ENCODE measurements at regions not wholly inside any gene's neighbourhood (a gene's known extent, or its start where the extent isn't known, plus 50 kb on each side); places are given as distances from the start of the nearest gene placed in this dataset.
A peak's percentile ranks its signal among the peaks of the same experiment; 100 is the strongest.

DNA sequence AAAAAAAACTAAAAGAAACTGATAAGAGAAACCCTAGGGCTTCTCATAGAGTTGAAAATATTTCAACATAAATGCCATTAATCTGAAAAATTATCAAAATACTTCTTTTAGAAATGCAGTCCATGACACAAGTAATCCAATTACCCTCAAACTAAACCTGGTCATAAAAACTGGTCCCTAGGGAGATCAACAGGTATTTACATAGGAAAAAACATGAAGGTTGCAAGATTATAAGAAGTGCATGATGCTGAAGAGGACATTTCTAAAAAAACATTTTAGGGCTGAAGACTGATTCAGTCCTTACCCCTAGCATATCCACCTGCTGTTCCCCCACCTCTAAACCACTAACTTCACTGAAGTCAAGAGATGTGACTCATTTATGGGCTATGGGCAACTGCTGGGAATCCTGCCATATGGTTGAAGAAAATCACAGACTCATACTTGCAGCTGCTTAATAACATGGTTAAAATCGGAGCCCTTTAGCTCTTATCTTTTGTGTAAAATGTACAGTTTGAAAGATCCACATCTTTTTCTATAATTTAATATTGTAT, 131.0 kb upstream of the RUNX1 start:
- Mint-ChIP-seq H3K27me3 (no peaks in the 10 kb centered on the region), H3K36me3 (peaks cover 12% of the 10 kb centered on the region), H3K4me1 (no peaks in the 10 kb centered on the region), H3K27ac (no peak overlapping the region), H3K9me3 (peaks cover 18% of the 10 kb centered on the region), H3K4me3 (no peak overlapping the region)
- POLR2A ChIA-PET: no interaction called here
- ATAC-seq (ENCODE audit: low read depth): no peak
- DNase-seq: no peak

- Mint-ChIP-seq H3K9me3 (peaks cover 15% of the 10 kb centered on the region), H3K27ac (no peak overlapping the region), H3K27me3 (no peaks in the 10 kb centered on the region), H3K4me1 (no peaks in the 10 kb centered on the region), H3K36me3 (peaks cover 10% of the 10 kb centered on the region), H3K4me3 (no peak overlapping the region)
- DNase-seq (no peak), ATAC-seq (ENCODE audit: low read depth) (no peak)
- POLR2A ChIA-PET: no interaction called here
Observed at GRCh38 chr21:35178827-35179226, 129.7 kb upstream of the RUNX1 start.

- H3K27ac Mint-ChIP-seq: no peak overlapping the region
Observed at GRCh38 chr21:35178098-35178497, 129.0 kb upstream of the RUNX1 start.

DNA sequence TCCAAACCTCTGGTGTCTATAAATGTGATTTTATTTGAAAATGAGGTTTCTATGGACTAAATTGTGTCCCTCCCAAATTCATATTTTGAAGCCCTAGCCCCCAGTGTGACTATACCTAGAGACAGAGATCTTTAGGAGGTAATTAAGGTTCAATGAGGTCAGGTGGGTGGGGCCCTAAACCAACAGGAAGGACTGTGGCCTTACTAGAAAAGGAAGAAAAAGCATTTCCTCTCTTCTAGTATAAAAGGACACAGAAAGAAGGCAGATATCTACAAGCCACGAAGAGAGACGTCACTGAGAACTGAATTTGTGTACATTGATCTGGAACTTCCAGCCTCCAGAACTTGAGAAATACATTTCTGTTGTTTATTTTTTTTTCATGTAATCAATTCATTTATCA, 123.1 kb upstream of the RUNX1 start:
- peak; percentile 91 for ATAC-seq (ENCODE audit: low read depth)
- H3K4me3 Mint-ChIP-seq: peak overlapping the region; percentile 39

More at GRCh38 chr21:35178098-35178497, 129.0 kb upstream of the RUNX1 start:
- POLR2A ChIA-PET: no interaction called here
- Mint-ChIP-seq H3K9me3 (peaks cover 17% of the 10 kb centered on the region), H3K27me3 (no peaks in the 10 kb centered on the region), H3K36me3 (peaks cover 17% of the 10 kb centered on the region), H3K4me3 (no peak overlapping the region), H3K4me1 (peaks cover 3% of the 10 kb centered on the region)
- ATAC-seq (ENCODE audit: low read depth) (no peak), DNase-seq (no peak)

GRCh38 chr21:35171385-35171784, 122.3 kb upstream of the RUNX1 start:
- Mint-ChIP-seq H3K4me1 (peaks cover 33% of the 10 kb centered on the region), H3K36me3 (peaks cover 13% of the 10 kb centered on the region), H3K9me3 (peaks cover 16% of the 10 kb centered on the region), H3K27me3 (peaks cover 2% of the 10 kb centered on the region), H3K4me3 (no peak overlapping the region), H3K27ac (peak overlapping the region; percentile 8)
- no peak for DNase-seq
- no peak for ATAC-seq (ENCODE audit: low read depth)
- POLR2A ChIA-PET: no interaction called here

More for the DNA sequence above, 123.1 kb upstream of the RUNX1 start:
- Mint-ChIP-seq H3K4me1 (peaks cover 33% of the 10 kb centered on the region), H3K36me3 (peaks cover 15% of the 10 kb centered on the region), H3K27me3 (no peaks in the 10 kb centered on the region), H3K27ac (peak overlapping the region; percentile 68), H3K9me3 (peaks cover 15% of the 10 kb centered on the region)
- POLR2A ChIA-PET: no interaction called here
- peak; percentile 30 for DNase-seq

GRCh38 chr21:35170818-35171217, 121.7 kb upstream of the RUNX1 start:
- POLR2A ChIA-PET: no interaction called here
- peak overlapping the region; percentile 32 for H3K27ac Mint-ChIP-seq
- H3K27me3 Mint-ChIP-seq: peaks cover 2% of the 10 kb centered on the region
- DNase-seq (no peak), ATAC-seq (ENCODE audit: low read depth) (no peak)
- no peak overlapping the region for H3K4me3 Mint-ChIP-seq
- H3K9me3 Mint-ChIP-seq: peaks cover 14% of the 10 kb centered on the region
- peaks cover 33% of the 10 kb centered on the region for H3K4me1 Mint-ChIP-seq
- peaks cover 13% of the 10 kb centered on the region for H3K36me3 Mint-ChIP-seq

DNA sequence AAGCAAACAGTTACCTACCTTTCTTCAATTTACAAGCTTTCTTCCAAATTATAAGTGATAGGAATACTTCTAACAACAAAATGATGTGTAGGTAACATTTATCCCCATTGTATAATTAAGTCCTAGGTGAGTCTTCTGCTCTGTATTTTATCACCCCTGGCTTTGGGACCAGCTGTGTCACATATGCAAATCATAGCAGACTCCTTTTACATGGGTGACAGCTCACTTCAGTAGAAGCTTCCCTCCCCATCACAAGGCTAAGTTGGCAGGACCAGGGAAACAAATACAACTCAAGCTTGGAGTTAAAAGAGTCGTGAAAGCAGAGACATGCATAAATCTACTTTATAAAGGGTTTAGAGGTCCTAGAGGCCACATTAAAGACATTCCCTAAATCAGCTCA, 121.1 kb upstream of the RUNX1 start:
- Mint-ChIP-seq H3K27ac (peak overlapping the region; percentile 32), H3K9me3 (peaks cover 18% of the 10 kb centered on the region), H3K27me3 (peaks cover 2% of the 10 kb centered on the region), H3K4me3 (no peak overlapping the region), H3K36me3 (peaks cover 13% of the 10 kb centered on the region), H3K4me1 (peaks cover 33% of the 10 kb centered on the region)
- POLR2A ChIA-PET: no interaction called here
- DNase-seq (no peak), ATAC-seq (ENCODE audit: low read depth) (no peak)

DNA sequence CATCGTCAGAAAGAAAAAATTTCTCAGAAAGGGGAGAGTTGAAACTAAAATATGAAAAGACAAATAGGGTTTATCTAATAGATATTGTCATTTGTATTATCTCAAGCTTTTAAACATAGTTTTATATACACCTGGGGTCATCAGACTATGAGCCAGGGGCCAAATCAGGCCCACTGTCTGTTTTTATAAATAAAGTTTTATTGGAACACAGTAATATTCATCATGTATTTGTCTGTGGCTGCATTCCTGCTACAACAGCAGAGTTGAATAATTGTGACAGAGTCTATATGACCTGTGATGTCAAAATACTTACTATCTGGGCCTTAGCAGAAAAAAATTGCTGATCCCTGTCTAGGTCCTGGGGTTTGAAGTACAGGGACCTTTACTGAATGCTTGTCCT, 120.5 kb upstream of the RUNX1 start:
- ATAC-seq (ENCODE audit: low read depth) (no peak), DNase-seq (no peak)
- peaks cover 2% of the 10 kb centered on the region for H3K27me3 Mint-ChIP-seq
- H3K36me3 Mint-ChIP-seq: peaks cover 13% of the 10 kb centered on the region
- peaks cover 33% of the 10 kb centered on the region for H3K4me1 Mint-ChIP-seq
- H3K9me3 Mint-ChIP-seq: peaks cover 18% of the 10 kb centered on the region
- no peak overlapping the region for H3K4me3 Mint-ChIP-seq
- POLR2A ChIA-PET: no interaction called here
- no peak overlapping the region for H3K27ac Mint-ChIP-seq

DNA sequence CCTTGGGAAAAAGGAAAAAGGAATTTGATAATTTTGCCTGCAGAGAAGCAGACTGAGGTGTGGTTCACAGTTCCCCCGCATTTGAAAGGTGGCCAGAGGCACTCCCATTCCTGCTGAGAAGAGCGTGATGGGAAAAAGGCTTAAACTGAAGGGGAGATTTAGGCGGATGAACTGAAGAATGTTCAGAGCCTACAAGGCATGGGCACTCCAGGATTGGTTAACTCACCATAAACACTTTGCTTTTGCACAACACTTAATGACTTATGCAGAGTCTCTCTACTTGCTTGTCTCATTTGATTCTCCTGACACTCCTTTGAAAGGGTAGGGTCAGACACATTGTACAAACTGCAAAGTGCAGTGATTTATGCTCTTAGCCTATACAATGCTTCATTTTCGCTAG, 119.6 kb upstream of the RUNX1 start:
- ATAC-seq (ENCODE audit: low read depth): no peak
- H3K27me3 Mint-ChIP-seq: peaks cover 2% of the 10 kb centered on the region
- H3K36me3 Mint-ChIP-seq: peaks cover 11% of the 10 kb centered on the region

DNA sequence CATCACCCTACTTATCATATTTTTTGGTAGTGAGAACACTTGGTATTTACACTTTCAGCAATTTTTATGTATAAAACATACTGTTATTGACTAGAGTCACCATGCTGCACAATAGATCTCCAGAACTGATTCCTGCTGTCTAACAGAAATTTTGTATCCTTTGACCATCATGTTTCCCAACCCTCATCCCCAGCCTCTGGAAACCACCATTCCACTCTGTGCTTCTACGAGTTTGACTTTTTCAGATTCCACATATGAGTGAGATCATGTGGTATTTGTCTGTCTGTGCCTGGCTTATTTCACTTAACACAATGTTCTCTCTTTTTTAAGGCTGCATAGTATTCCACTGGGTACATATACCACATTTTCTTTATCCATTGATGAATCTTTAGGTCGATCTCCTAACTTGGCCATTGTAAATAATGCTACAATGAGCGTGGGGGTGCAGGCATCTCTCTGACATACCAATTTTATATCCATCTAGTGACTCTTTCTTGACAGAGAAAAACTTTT, 115.9 kb upstream of the RUNX1 start:
- peaks cover under 1% of the 10 kb centered on the region for H3K36me3 Mint-ChIP-seq
- H3K27me3 Mint-ChIP-seq: peaks cover 5% of the 10 kb centered on the region
- POLR2A ChIA-PET: no interaction called here
- H3K4me3 Mint-ChIP-seq: no peak overlapping the region
- DNase-seq (no peak), ATAC-seq (ENCODE audit: low read depth) (no peak)
- peaks cover 13% of the 10 kb centered on the region for H3K9me3 Mint-ChIP-seq
- no peaks in the 10 kb centered on the region for H3K4me1 Mint-ChIP-seq
- H3K27ac Mint-ChIP-seq: no peak overlapping the region

More for the DNA sequence above, 119.6 kb upstream of the RUNX1 start:
- no peak overlapping the region for H3K27ac Mint-ChIP-seq
- POLR2A ChIA-PET: no interaction called here
- no peak overlapping the region for H3K4me3 Mint-ChIP-seq
- peaks cover 33% of the 10 kb centered on the region for H3K4me1 Mint-ChIP-seq
- DNase-seq: no peak
- peaks cover 16% of the 10 kb centered on the region for H3K9me3 Mint-ChIP-seq

- no peak for ATAC-seq (ENCODE audit: low read depth)
- Mint-ChIP-seq H3K27me3 (peaks cover 5% of the 10 kb centered on the region), H3K27ac (no peak overlapping the region), H3K4me3 (no peak overlapping the region), H3K9me3 (peaks cover 19% of the 10 kb centered on the region), H3K4me1 (no peaks in the 10 kb centered on the region), H3K36me3 (peaks cover 3% of the 10 kb centered on the region)
- POLR2A ChIA-PET: no interaction called here
- no peak for DNase-seq
Observed at GRCh38 chr21:35164380-35164779, 115.3 kb upstream of the RUNX1 start.

GRCh38 chr21:35163411-35163810, 114.3 kb upstream of the RUNX1 start:
- Mint-ChIP-seq H3K9me3 (peaks cover 24% of the 10 kb centered on the region), H3K27ac (no peak overlapping the region), H3K27me3 (peaks cover 5% of the 10 kb centered on the region), H3K36me3 (peaks cover 3% of the 10 kb centered on the region), H3K4me1 (no peaks in the 10 kb centered on the region), H3K4me3 (no peak overlapping the region)
- ATAC-seq (ENCODE audit: low read depth) (no peak), DNase-seq (no peak)
- POLR2A ChIA-PET: no interaction called here

GRCh38 chr21:35162831-35163230, 113.7 kb upstream of the RUNX1 start:
- no peak for ATAC-seq (ENCODE audit: low read depth)
- no peak overlapping the region for H3K4me3 Mint-ChIP-seq
- POLR2A ChIA-PET: no interaction called here
- H3K36me3 Mint-ChIP-seq: peaks cover 3% of the 10 kb centered on the region
- H3K4me1 Mint-ChIP-seq: no peaks in the 10 kb centered on the region
- no peak for DNase-seq
- H3K27me3 Mint-ChIP-seq: peaks cover 5% of the 10 kb centered on the region
- no peak overlapping the region for H3K27ac Mint-ChIP-seq
- H3K9me3 Mint-ChIP-seq: peaks cover 24% of the 10 kb centered on the region

DNA sequence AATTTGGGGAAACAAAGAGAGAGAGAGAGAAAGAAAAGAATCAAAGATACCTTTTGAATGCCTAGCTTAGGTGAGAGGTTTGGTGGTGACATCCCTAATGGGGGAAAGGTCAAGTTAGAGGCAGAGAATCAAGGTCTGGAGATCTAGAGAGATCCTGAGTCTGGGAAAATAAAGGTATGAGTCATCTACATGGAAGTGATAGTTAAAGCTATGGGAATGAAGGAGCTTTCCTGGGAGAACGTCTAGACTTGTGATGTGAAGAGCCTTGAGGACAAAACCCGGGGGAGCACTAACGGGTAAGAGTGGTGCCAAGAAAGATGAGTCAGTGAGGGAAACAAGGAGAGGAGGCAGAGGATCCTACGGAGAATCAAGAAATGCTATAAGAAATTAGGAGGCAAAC, 110.8 kb upstream of the RUNX1 start:
- DNase-seq (no peak), ATAC-seq (ENCODE audit: low read depth) (no peak)
- H3K27ac Mint-ChIP-seq: no peak overlapping the region
- H3K36me3 Mint-ChIP-seq: peaks cover 6% of the 10 kb centered on the region
- peaks cover 3% of the 10 kb centered on the region for H3K27me3 Mint-ChIP-seq
- POLR2A ChIA-PET: interaction anchor here (0.5 kb wide), 1 partner anchor 21 kb away, joined by 4 read pairs; no protein-coding TSS in a partner anchor
- no peak overlapping the region for H3K4me3 Mint-ChIP-seq
- H3K4me1 Mint-ChIP-seq: no peaks in the 10 kb centered on the region
- H3K9me3 Mint-ChIP-seq: peaks cover 20% of the 10 kb centered on the region
